A549 (cell line): ENCODE measurements at regions not wholly inside any gene's neighbourhood (a gene's known extent, or its start where the extent isn't known, plus 50 kb on each side); places are given as distances from the start of the nearest gene placed in this dataset.

Experiments
- ATOH8 ChIP-seq: fragments of 250-450 bp; sonication (Bioruptor Pico); IDR thresholded peaks from 2 replicates; pipeline ENCODE4 v1.5.0; 2020; ENCODE audit warnings: low read depth, mild to moderate bottlenecking, moderate library complexity
- BHLHE40 ChIP-seq: IDR thresholded peaks from 2 replicates; pipeline ENCODE4 v1.6.1; 2012; ENCODE audit warnings: low read depth, low read length, inconsistent platforms
- ESRRA ChIP-seq: fragments of 150-350 bp; IDR thresholded peaks from 2 replicates; pipeline ENCODE4 v1.6.1; 2014; ENCODE audit warnings: mild to moderate bottlenecking, low read length, borderline replicate concordance
- HES2 ChIP-seq: fragments of >200 bp; sonication (Bioruptor Twin); formaldehyde crosslinking; IDR thresholded peaks from 2 replicates; pipeline ENCODE4 v1.6.1; 2016
- JUNB ChIP-seq: fragments of >200 bp; sonication (Bioruptor Twin); formaldehyde crosslinking; IDR thresholded peaks from 2 replicates; pipeline ENCODE4 v1.6.1; 2016
- MAFK ChIP-seq: fragments of 450-650 bp; IDR thresholded peaks from 2 replicates; pipeline ENCODE4 v1.6.1; 2014; ENCODE audit not compliant: partially characterized antibody
- POLR2A ChIP-seq: IDR thresholded peaks from 2 replicates; pipeline ENCODE4 v1.6.1; 2012; ENCODE audit warnings: mild to moderate bottlenecking, low read length
- RAD21 ChIP-seq, 2 experiments: fragments of >200 bp in 1 of 2; sonication (Bioruptor Twin) in 1 of 2; formaldehyde crosslinking in 1 of 2; IDR thresholded peaks in 1 of 2; conservative IDR thresholded peaks in 1 of 2; 2 replicates in 1 of 2; 3 replicates in 1 of 2; pipeline ENCODE4 v1.6.1; 2012 to 2018; ENCODE audit warnings: inconsistent platforms in 1 of 2
- REST ChIP-seq: fragments of 200-600 bp; sonication (generic); IDR thresholded peaks from 2 replicates; pipeline ENCODE4 v1.6.1; 2016; ENCODE audit warnings: antibody characterized with exemption, mild to moderate bottlenecking, moderate library complexity
- SMC3 ChIP-seq: fragments of >200 bp; sonication (Bioruptor Twin); formaldehyde crosslinking; IDR thresholded peaks from 3 replicates; pipeline ENCODE4 v1.6.1; 2018; ENCODE audit warnings: inconsistent platforms
- SREBF2 ChIP-seq: fragments of 450-650 bp; IDR thresholded peaks from 2 replicates; pipeline ENCODE4 v1.6.1; 2014; ENCODE audit warnings: mild to moderate bottlenecking, moderate library complexity
- TF ChIP-seq, protein P1 (sequence below): fragments of >200 bp; sonication (Bioruptor Twin); formaldehyde crosslinking; IDR thresholded peaks from 3 replicates; pipeline ENCODE4 v1.5.1; 2016

DNA sequence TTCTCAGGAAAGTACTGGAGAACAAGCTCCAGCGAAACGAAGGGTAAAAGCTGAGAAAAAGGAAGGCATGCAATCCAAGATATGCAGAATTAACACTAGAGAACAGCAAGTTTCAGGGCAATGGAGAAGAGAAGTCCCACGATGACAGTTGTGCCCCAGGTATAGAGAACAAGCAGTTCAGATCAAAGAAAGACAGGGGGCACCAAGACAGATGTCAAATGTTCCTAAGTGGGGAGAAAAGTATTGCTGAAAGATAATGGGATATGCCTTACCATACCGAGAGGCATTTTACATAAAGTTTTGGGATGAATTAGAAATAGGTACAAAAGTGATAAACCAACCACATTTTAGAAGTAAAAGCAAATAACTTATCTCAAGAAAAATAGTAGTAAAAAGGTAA is 79.1 kb upstream of the UBE2E3 start:
- no peak for TF ChIP-seq RAD21 (conservative IDR thresholded peaks at IDR 0.05 in 1 of 2, IDR thresholded peaks at IDR 0.05 in 1 of 2)
- TF ChIP-seq SMC3: no peak
- no peak for TF ChIP-seq HES2
- TF ChIP-seq, protein P1, sequence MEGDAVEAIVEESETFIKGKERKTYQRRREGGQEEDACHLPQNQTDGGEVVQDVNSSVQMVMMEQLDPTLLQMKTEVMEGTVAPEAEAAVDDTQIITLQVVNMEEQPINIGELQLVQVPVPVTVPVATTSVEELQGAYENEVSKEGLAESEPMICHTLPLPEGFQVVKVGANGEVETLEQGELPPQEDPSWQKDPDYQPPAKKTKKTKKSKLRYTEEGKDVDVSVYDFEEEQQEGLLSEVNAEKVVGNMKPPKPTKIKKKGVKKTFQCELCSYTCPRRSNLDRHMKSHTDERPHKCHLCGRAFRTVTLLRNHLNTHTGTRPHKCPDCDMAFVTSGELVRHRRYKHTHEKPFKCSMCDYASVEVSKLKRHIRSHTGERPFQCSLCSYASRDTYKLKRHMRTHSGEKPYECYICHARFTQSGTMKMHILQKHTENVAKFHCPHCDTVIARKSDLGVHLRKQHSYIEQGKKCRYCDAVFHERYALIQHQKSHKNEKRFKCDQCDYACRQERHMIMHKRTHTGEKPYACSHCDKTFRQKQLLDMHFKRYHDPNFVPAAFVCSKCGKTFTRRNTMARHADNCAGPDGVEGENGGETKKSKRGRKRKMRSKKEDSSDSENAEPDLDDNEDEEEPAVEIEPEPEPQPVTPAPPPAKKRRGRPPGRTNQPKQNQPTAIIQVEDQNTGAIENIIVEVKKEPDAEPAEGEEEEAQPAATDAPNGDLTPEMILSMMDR: no peak
- TF ChIP-seq BHLHE40: no peak
- no peak for TF ChIP-seq ESRRA
- no peak for TF ChIP-seq ATOH8 (CRISPR knock-in tag)
- TF ChIP-seq SREBF2: no peak
- no peak for TF ChIP-seq POLR2A
- TF ChIP-seq JUNB: no peak
- TF ChIP-seq REST: no peak
- TF ChIP-seq MAFK: no peak
